GM12873 (cell line): ENCODE measurements at regions not wholly inside any gene's neighbourhood (a gene's known extent, or its start where the extent isn't known, plus 50 kb on each side); places are given as distances from the start of the nearest gene placed in this dataset.

Experiments used
- TF ChIP-seq, protein P1 (sequence below): IDR thresholded peaks from 2 replicates; pipeline ENCODE4 v1.5.1; 2012; ENCODE audit warnings: low read depth, mild to moderate bottlenecking, moderate library complexity, low read length, control low read depth; ENCODE audit not compliant: insufficient read depth; ENCODE audit errors: missing control alignments

DNA sequence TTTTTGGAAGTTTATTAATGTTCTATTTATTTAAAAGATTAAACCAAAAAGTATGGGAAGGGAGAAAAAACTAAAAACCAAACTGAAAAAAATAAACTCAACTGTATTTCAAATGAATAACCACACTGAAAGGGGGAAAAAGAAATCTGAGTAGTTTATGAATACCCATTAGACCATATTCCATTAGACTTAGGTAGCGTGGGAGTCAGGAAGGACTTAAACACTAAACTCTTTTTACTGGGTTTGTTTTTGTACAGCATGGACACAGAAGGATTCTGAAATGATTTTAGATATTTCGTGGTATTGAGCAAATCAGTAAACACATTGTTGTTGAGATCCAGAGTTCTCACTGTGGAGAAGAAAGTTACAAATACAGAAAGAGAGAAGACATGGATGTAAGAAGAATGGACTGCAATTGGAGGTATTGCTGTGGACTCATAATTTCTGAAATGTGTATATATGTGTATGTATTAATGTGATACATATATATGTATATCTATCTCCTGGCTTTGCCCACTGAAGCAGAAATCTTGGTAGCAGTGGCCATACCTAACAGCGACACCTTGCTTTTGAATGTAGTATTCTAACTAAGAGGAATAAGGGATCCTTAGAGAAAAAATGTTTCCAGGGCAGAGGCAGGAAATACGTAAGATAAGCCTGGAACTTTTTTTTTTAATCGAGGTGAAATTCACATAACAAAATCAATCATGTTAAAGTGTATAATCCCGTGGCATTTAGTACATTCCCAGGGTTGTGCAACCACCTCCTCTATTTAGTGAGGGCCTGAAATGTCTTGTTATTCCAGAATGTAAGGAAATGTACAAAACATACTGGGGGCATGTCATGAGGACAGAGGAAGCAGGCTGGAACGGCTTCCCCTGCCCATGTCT, 228.8 kb downstream of the SMARCA2 start:
- TF ChIP-seq, protein P1, sequence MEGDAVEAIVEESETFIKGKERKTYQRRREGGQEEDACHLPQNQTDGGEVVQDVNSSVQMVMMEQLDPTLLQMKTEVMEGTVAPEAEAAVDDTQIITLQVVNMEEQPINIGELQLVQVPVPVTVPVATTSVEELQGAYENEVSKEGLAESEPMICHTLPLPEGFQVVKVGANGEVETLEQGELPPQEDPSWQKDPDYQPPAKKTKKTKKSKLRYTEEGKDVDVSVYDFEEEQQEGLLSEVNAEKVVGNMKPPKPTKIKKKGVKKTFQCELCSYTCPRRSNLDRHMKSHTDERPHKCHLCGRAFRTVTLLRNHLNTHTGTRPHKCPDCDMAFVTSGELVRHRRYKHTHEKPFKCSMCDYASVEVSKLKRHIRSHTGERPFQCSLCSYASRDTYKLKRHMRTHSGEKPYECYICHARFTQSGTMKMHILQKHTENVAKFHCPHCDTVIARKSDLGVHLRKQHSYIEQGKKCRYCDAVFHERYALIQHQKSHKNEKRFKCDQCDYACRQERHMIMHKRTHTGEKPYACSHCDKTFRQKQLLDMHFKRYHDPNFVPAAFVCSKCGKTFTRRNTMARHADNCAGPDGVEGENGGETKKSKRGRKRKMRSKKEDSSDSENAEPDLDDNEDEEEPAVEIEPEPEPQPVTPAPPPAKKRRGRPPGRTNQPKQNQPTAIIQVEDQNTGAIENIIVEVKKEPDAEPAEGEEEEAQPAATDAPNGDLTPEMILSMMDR = no peak

DNA sequence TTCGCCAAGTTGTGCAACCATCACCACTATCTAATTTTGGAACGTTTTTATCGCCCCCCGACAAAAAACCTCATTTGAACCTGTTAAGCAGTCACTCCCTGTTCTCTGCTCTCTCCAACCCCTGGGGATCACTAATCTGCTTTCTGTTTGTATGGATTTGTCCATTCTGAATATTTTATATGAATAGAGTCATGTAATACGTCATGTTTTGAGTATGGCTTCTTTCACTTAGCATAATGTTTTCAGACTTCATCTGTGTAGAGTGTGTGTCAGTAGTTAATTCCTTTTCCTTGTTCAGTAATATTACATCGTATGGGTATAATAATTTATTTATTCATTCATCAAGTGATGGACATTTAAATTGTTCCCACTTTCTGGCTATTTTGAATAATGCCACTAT, 232.2 kb downstream of the SMARCA2 start:
- TF ChIP-seq, protein P1 = no peak

GRCh38 chr9:2248768-2249265, 233.7 kb downstream of the SMARCA2 start:
- TF ChIP-seq, protein P1 = no peak

DNA sequence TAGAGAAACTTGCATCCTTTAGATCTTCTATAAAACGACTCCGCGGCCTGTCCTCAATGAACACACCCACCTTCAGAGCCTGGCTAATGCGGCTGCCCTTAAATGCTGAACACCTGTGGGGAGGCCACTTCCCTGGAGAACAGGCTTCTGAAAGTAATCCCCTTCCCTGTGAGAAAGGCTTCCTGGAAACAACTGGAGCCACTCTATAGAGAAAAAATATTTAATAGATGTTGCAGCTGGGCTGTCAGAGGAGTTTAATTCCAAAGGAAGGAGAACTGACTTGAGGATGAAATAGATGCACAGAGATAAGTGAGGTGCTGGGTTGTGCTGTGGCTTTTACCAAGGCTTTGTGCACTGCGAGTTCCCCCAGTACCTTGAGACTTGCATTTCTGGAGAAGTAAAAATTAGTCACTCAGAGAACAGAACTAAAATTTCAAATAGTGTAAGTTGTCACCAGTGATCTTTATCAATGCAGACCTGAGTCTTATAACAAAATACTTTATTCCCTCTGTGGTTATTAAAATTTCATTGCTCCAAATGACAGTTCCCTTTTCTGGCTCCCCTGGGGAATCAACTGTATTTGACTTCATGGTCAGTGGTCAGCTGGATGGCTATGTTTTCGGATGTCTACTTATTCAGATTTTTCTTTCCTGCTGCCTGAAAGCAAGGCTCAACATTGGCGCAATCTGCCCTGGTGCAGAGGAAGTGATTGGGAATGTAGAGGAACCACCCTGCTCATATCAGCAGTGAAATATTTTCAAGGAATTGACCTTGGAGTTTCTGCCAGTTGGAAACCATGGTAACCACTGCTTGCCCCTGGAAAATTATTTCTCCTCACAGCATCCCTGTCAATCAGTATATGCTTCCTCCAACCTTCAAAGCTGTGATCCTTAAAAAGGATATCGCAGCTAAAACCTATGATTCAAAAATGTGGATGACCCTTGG, 238.8 kb downstream of the SMARCA2 start:
- TF ChIP-seq, protein P1 = no peak

DNA sequence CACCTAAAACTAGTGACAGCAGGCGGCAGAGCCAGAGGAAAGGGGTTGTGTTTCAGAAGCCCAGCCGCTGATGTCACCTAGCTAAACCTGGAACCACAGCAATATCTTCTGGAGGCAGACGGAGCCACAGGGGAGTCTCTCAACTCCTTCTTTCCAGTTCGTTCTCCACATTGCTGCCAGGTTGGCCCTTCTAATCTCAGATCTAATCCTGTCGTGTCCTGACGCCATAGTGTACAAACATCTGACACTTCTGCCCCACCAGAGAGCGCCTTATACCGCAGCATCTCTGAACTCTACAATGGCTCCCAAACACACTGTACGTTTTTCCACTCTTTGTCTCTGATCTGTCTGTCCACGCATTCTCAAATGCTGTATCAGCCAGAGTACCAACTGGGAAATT, 240.0 kb downstream of the SMARCA2 start:
- TF ChIP-seq, protein P1 = no peak

- TF ChIP-seq, protein P1 = no peak
Observed at GRCh38 chr9:2257248-2257929, 242.2 kb downstream of the SMARCA2 start.
